HCT116 (cell line): ENCODE measurements at regions not wholly inside any gene's neighbourhood (a gene's known extent, or its start where the extent isn't known, plus 50 kb on each side); places are given as distances from the start of the nearest gene placed in this dataset.

Experiments
- ATAC-seq: fragments of 200-7000 bp; cut with Tn5 transposase; 2 replicates; pipeline ENCODE4 v1.9.1; 2020; ENCODE audit warnings: mild to moderate bottlenecking, moderate library complexity
- BruUV-seq: library from RNA; stranded (reverse); fragments of 400-500 nt; replicated peaks from 2 replicates; lab custom pipeline; 2021; lab: Mats Ljungman, UMichigan
- CTCF ChIA-PET: fragments of 300-600 bp; sonication (Branson Sonifier 250); formaldehyde crosslinking; loops from one replicate; lab custom pipeline; 2021; ENCODE audit warnings: antibody characterized with exemption; lab: Charles Lee
- POLR2A ChIA-PET: fragments of 300-600, 350-600 bp; sonication (Branson Sonifier 250); formaldehyde crosslinking; loops from one replicate; lab custom pipeline; 2021; ENCODE audit warnings: antibody characterized with exemption; lab: Charles Lee
- RAD21 ChIA-PET, 2 experiments: fragments of 300-600 bp; sonication (Branson Sonifier 250); formaldehyde crosslinking; loops; one replicate each; lab custom pipeline; 2023; ENCODE audit warnings: low total read pairs in 2 of 2; ENCODE audit not compliant: uncharacterized antibody in 2 of 2, unreplicated experiment in 2 of 2, low non-redundant PET in 1 of 2; lab: Charles Lee
- DNase-seq: peaks from one replicate; pipeline ENCODE4 v3.0.0-alpha.2; 2010; ENCODE audit warnings: low read depth, low spot score
- H2AFZ ChIP-seq: fragments of 200-600 bp; shearing (Covaris generic), sonication (generic); 2 replicates; pipeline ENCODE4 v1.6.1; 2017; ENCODE audit warnings: low read depth, mixed run types, mixed read lengths, antibody characterized with exemption, low read length; ENCODE audit not compliant: poor library complexity, severe bottlenecking
- H3K27ac ChIP-seq: 2 replicates; pipeline ENCODE4 v1.5.1; 2012; ENCODE audit warnings: low read depth, low read length
- H3K27me3 ChIP-seq: fragments of 200-600 bp; sonication (generic); 2 replicates; pipeline ENCODE4 v1.6.1; 2016; ENCODE audit warnings: mixed run types, low read length, mixed read lengths; ENCODE audit not compliant: insufficient read depth
- H3K36me3 ChIP-seq, 2 experiments: fragments of 200-500 bp in 1 of 2; fragments of 200-600 bp in 1 of 2; sonication (Bioruptor generic) in 1 of 2; sonication (generic) in 1 of 2; 2 replicates each; pipeline versions ENCODE4 v1.5.1 to v1.6.1; 2014 to 2016; ENCODE audit warnings: low read length in 2 of 2, inconsistent platforms in 1 of 2, mixed read lengths in 1 of 2, mixed run types in 1 of 2; ENCODE audit not compliant: insufficient read depth in 2 of 2, control insufficient read depth in 1 of 2
- H3K4me1 ChIP-seq, 2 experiments: fragments of 200-600 bp in 1 of 2; sonication (generic) in 1 of 2; 2 replicates each; pipeline versions ENCODE4 v1.5.1 to v1.6.1; 2012 to 2017; ENCODE audit warnings: low read length in 2 of 2, inconsistent platforms in 1 of 2, mild to moderate bottlenecking in 1 of 2, mixed read lengths in 1 of 2, mixed run types in 1 of 2, moderate library complexity in 1 of 2; ENCODE audit not compliant: insufficient read depth in 2 of 2, control insufficient read depth in 1 of 2
- H3K4me2 ChIP-seq: fragments of 200-600 bp; sonication (generic); 2 replicates; pipeline ENCODE4 v1.6.1; 2017; ENCODE audit warnings: mixed run types, low read length, mixed read lengths
- H3K4me3 ChIP-seq, 2 experiments: fragments of 200-600 bp in 1 of 2; sonication (generic) in 1 of 2; replicated peaks in 1 of 2; 2 replicates each; pipeline ENCODE4 v1.5.1; 2011 to 2016; ENCODE audit warnings: low read length in 2 of 2, control low read depth in 1 of 2, low read depth in 1 of 2, mild to moderate bottlenecking in 1 of 2, mixed read lengths in 1 of 2, mixed run types in 1 of 2
- H3K79me2 ChIP-seq: fragments of 200-600 bp; sonication (generic); 2 replicates; pipeline ENCODE4 v1.6.1; 2017; ENCODE audit warnings: mild to moderate bottlenecking, mixed run types, low read length, moderate library complexity, mixed read lengths; ENCODE audit not compliant: insufficient read depth
- H3K9ac ChIP-seq: fragments of 200-600 bp; sonication (generic); 2 replicates; pipeline ENCODE4 v1.6.1; 2016; ENCODE audit warnings: low read length, mixed read lengths
- H3K9me2 ChIP-seq: fragments of 200-600 bp; sonication (generic), shearing (Covaris generic); 2 replicates; pipeline ENCODE4 v1.6.1; 2017; ENCODE audit warnings: mixed run types, mild to moderate bottlenecking, moderate library complexity; ENCODE audit not compliant: insufficient read depth
- H3K9me3 ChIP-seq, 2 experiments: fragments of 200-500 bp in 1 of 2; fragments of 200-600 bp in 1 of 2; sonication (Bioruptor generic) in 1 of 2; sonication (generic) in 1 of 2; 2 replicates each; pipeline ENCODE4 v1.6.1; 2014 to 2017; ENCODE audit warnings: low read length in 2 of 2, mixed read lengths in 2 of 2, inconsistent platforms in 1 of 2, low read depth in 1 of 2, mild to moderate bottlenecking in 1 of 2, mixed run types in 1 of 2, moderate library complexity in 1 of 2; ENCODE audit not compliant: control insufficient read depth in 1 of 2, insufficient read depth in 1 of 2
- H4K20me1 ChIP-seq: fragments of 200-600 bp; sonication (generic), shearing (Covaris generic); 2 replicates; pipeline ENCODE4 v1.6.1; 2017; ENCODE audit warnings: mixed run types, mild to moderate bottlenecking, moderate library complexity; ENCODE audit not compliant: insufficient read depth
- CTCF ChIP-seq, 3 experiments: fragments of 200-600 bp in 1 of 3; sonication (generic) in 1 of 3; IDR thresholded peaks in 2 of 3; conservative IDR thresholded peaks in 1 of 3; 2 replicates each; pipeline ENCODE4 v1.5.1; 2012 to 2017; ENCODE audit warnings: low read depth in 2 of 3, low read length in 2 of 3, antibody characterized with exemption in 1 of 3, borderline replicate concordance in 1 of 3, control low read depth in 1 of 3, mild to moderate bottlenecking in 1 of 3, mixed read lengths in 1 of 3, mixed run types in 1 of 3, moderate library complexity in 1 of 3; ENCODE audit not compliant: insufficient read depth in 1 of 3
- ELF1 ChIP-seq: IDR thresholded peaks from 2 replicates; pipeline ENCODE4 v1.6.1; 2012; ENCODE audit warnings: low read depth, borderline replicate concordance
- POLR2A ChIP-seq: IDR thresholded peaks from 2 replicates; pipeline ENCODE4 v1.7.0; 2011; ENCODE audit warnings: borderline replicate concordance; ENCODE audit not compliant: insufficient read depth, insufficient read length; ENCODE audit errors: extremely low read depth
- POLR2AphosphoS5 ChIP-seq: IDR thresholded peaks from 2 replicates; pipeline ENCODE4 v1.6.1; 2011; ENCODE audit warnings: mild to moderate bottlenecking, low read depth, low read length, moderate library complexity
- RAD21 ChIP-seq: IDR thresholded peaks from 2 replicates; pipeline ENCODE4 v1.6.1; 2012; ENCODE audit warnings: low read depth, mild to moderate bottlenecking
- REST ChIP-seq: IDR thresholded peaks from 2 replicates; pipeline ENCODE4 v1.6.1; 2012; ENCODE audit warnings: low read depth
- SIN3A ChIP-seq: IDR thresholded peaks from 2 replicates; pipeline ENCODE4 v1.6.1; 2012; ENCODE audit warnings: low read depth
- TCF7L2 ChIP-seq: IDR thresholded peaks from 2 replicates; pipeline ENCODE4 v1.7.0; 2011; ENCODE audit warnings: borderline replicate concordance, inconsistent platforms; ENCODE audit not compliant: insufficient read depth, insufficient read length; ENCODE audit errors: extremely low read depth
- ZFX ChIP-seq: fragments of 450-650 bp; IDR thresholded peaks from 2 replicates; pipeline ENCODE4 v1.6.1; 2017
- intact Hi-C: fragments of 100-400 bp; cut with micrococcal nuclease; formaldehyde crosslinking; loops from 2 replicates; pipeline ENCODE4 v1.10.0; 2022
- TF ChIP-seq, protein P1 (sequence below): IDR thresholded peaks from 2 replicates; pipeline ENCODE4 v1.6.1; 2012
- TF ChIP-seq, protein P2 (sequence below): IDR thresholded peaks from 2 replicates; pipeline ENCODE4 v1.6.1; 2012

DNA sequence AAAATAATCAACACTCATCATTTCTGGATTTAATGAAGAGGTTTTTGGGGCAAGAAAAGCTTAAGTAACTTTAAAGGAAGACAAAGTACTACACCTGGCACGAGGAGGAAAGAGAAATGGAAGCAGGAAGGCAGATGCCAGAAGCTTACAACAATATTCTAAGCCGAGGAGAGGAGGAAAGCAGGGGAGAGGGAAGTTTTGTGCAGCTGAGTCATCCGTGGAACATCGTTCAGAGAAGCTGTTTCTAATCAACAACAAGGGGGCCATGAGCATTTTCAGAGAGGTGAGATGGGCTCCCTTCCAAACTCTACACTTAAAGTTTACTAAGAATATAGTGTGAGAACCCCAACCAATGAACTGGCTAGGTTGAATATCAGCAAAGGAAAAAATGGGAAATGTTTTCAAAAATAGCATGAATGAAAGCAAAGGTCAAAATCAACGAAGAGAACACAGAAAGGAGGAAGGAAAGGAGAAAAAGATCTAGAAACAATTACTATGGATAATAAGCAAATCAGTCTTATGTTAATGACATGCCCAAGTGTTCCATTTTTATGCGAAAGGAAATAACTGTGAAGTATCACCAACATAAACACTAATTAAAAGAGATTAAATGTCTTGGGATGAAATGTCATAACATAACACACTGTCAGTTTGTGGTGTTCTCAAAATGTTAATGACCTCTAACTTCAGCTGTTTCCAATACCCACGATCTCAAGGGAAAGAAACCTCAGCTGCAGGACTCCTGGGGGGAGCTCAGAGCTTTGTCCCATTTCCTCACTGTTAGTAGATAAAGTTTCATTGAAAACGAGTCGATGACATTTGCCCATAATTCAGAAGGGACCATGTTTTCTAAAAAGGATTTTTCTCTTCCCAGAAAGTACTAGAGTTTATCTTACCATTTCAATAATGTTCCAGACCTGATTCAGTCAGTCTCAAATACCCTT, 203.4 kb upstream of the STXBP5 start:
- H3K79me2 ChIP-seq, result no peaks in the 10 kb centered on the region
- BruUV-seq, result no TSS peak
- intact Hi-C loops, result no loop called here
- no peaks in the 10 kb centered on the region for H4K20me1 ChIP-seq
- H3K27ac ChIP-seq, result no peak overlapping the region
- no peak for ATAC-seq
- no peaks in the 10 kb centered on the region for H3K9me2 ChIP-seq
- no peaks in the 10 kb centered on the region for H3K27me3 ChIP-seq
- H3K4me1 ChIP-seq, result no peaks in the 10 kb centered on the region
- H3K4me3 ChIP-seq, result no peak overlapping the region
- ChIA-PET POLR2A (no interaction called here), CTCF (no interaction called here)
- H3K36me3 ChIP-seq, result no peaks in the 10 kb centered on the region
- H3K9me3 ChIP-seq, result no peaks in the 10 kb centered on the region
- peak overlapping the region; percentile 12 for H2AFZ ChIP-seq
- no peak overlapping the region for H3K4me2 ChIP-seq
- H3K9ac ChIP-seq, result no peak overlapping the region
- TF ChIP-seq, protein P1, sequence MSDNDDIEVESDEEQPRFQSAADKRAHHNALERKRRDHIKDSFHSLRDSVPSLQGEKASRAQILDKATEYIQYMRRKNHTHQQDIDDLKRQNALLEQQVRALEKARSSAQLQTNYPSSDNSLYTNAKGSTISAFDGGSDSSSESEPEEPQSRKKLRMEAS, result no peak
- TF ChIP-seq, protein P2, sequence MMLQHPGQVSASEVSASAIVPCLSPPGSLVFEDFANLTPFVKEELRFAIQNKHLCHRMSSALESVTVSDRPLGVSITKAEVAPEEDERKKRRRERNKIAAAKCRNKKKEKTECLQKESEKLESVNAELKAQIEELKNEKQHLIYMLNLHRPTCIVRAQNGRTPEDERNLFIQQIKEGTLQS, result no peak
- TF ChIP-seq POLR2A (no peak), RAD21 (no peak)
- TF ChIP-seq, all 23 proteins: peak for 0
- no peak for DNase-seq
- RAD21 ChIA-PET, result no interaction called here

GRCh38 chr6:147001621-147002020, 202.6 kb upstream of the STXBP5 start:
- Histone ChIP-seq H3K4me3 (no peak overlapping the region), H3K9me3 (no peaks in the 10 kb centered on the region), H3K27ac (no peak overlapping the region), H3K4me1 (no peaks in the 10 kb centered on the region), H3K9ac (no peak overlapping the region), H3K79me2 (no peaks in the 10 kb centered on the region), H3K27me3 (no peaks in the 10 kb centered on the region), H3K36me3 (no peaks in the 10 kb centered on the region), H2AFZ (no peak overlapping the region), H3K9me2 (no peaks in the 10 kb centered on the region), H4K20me1 (no peaks in the 10 kb centered on the region), H3K4me2 (no peak overlapping the region)
- intact Hi-C loops, result no loop called here
- ATAC-seq, result no peak
- CTCF ChIA-PET, result no interaction called here
- POLR2A ChIA-PET, result no interaction called here
- BruUV-seq, result no TSS peak
- RAD21 ChIA-PET, result no interaction called here
- no peak for DNase-seq
- TF ChIP-seq ZFX, result no peak
- TF ChIP-seq TCF7L2, result no peak
- TF ChIP-seq, protein P1, result no peak
- no peak for TF ChIP-seq REST
- TF ChIP-seq ELF1, result no peak
- no peak for TF ChIP-seq CTCF (IDR thresholded peaks at IDR 0.05 in 2 of 3, conservative IDR thresholded peaks at IDR 0.05 in 1 of 3; ENCODE audit: borderline replicate concordance in 1 of 3, insufficient read depth in 1 of 3, low read depth in 2 of 3, low read length in 2 of 3)
- TF ChIP-seq SIN3A, result no peak
- TF ChIP-seq POLR2AphosphoS5, result no peak
- TF ChIP-seq, protein P2, result no peak
- no peak for TF ChIP-seq RAD21
